ENCODE measurements at regions not wholly inside any gene's neighbourhood (a gene's known extent, or its start where the extent isn't known, plus 50 kb on each side); places are given as distances from the start of the nearest gene placed in this dataset.

DNA sequence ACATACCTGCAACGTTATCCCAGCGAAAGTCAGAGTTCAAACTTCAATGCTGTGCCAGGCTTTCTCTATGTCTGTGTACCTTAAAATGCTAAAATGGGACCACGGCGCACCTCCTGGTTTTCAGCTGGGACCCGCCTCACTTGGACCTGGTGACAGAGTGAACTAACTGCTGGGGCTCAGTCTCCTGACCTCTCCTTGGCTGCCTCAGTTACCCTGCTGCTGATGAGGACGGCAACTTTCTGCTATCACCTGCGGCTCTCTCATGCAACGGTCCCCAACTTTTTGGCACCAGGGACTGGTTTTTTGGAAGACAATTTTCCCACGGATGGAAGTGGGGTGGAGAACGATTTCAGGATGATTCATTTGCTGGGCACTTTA, 402.8 kb downstream of the BRD1 start:
- no peaks in the 10 kb centered on the region for H3K4me1 ChIP-seq
- no peaks in the 10 kb centered on the region for H3K27me3 ChIP-seq
- H3K27ac ChIP-seq = no peak overlapping the region

DNA sequence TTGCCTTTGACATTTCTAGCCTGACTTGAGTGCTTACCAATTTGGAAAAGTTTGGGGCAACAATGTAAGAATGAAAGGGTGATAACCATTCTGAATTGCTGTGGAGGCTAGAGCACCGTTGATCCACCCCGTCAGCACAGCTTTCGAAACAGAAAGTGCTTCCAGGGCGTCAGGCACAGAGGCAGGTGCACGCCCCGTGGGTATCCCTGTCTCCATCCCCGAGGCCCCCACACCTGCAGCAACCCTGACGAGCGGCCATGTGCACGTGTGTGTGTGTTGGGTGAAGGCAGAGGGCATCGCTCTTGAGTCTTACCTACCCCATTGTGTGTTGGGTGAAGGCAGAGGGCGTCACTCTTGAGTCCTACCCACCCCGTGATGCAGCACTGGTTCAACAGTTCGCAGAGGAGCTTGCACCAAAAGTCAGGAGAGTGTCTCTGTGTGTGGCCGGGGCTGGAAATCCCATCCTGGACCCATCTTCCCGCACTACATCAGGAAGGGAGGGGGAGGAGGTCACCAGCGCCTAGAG, 404.5 kb downstream of the BRD1 start:
- Histone ChIP-seq H3K27ac (no peak overlapping the region), H3K4me1 (no peaks in the 10 kb centered on the region), H3K36me3 (no peaks in the 10 kb centered on the region), H3K27me3 (no peaks in the 10 kb centered on the region), H3K9me3 (peaks cover 0 to 17% of the 10 kb centered on the region in 2 donors), H3K4me3 (no peak overlapping the region)
- DNase-seq (ENCODE audit: low spot score) = no peak
- TF ChIP-seq, protein P1, sequence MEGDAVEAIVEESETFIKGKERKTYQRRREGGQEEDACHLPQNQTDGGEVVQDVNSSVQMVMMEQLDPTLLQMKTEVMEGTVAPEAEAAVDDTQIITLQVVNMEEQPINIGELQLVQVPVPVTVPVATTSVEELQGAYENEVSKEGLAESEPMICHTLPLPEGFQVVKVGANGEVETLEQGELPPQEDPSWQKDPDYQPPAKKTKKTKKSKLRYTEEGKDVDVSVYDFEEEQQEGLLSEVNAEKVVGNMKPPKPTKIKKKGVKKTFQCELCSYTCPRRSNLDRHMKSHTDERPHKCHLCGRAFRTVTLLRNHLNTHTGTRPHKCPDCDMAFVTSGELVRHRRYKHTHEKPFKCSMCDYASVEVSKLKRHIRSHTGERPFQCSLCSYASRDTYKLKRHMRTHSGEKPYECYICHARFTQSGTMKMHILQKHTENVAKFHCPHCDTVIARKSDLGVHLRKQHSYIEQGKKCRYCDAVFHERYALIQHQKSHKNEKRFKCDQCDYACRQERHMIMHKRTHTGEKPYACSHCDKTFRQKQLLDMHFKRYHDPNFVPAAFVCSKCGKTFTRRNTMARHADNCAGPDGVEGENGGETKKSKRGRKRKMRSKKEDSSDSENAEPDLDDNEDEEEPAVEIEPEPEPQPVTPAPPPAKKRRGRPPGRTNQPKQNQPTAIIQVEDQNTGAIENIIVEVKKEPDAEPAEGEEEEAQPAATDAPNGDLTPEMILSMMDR (IDR thresholded peaks at IDR 0.05) = no peak

More for the DNA sequence above, 402.8 kb downstream of the BRD1 start:
- H3K4me3 ChIP-seq = no peak overlapping the region
- DNase-seq (ENCODE audit: low spot score) = no peak
- no peaks in the 10 kb centered on the region for H3K36me3 ChIP-seq
- TF ChIP-seq, protein P1 (IDR thresholded peaks at IDR 0.05) = no peak
- peaks cover 0 to 17% of the 10 kb centered on the region in 2 donors for H3K9me3 ChIP-seq

- Histone ChIP-seq H3K4me3 (no peak overlapping the region), H3K9me3 (peaks cover 0 to 17% of the 10 kb centered on the region in 2 donors), H3K4me1 (no peaks in the 10 kb centered on the region), H3K27me3 (no peaks in the 10 kb centered on the region), H3K36me3 (no peaks in the 10 kb centered on the region), H3K27ac (no peak overlapping the region)
- TF ChIP-seq, protein P1 (IDR thresholded peaks at IDR 0.05) = no peak
- DNase-seq (ENCODE audit: low spot score) = no peak
Observed at GRCh38 chr22:49422701-49423100, 405.0 kb downstream of the BRD1 start.

GRCh38 chr22:49420651-49421050, 407.0 kb downstream of the BRD1 start:
- H3K27ac ChIP-seq = no peak overlapping the region
- no peak for DNase-seq (ENCODE audit: low spot score)
- H3K9me3 ChIP-seq = peaks cover 0 to 17% of the 10 kb centered on the region in 2 donors
- H3K4me1 ChIP-seq = no peaks in the 10 kb centered on the region
- TF ChIP-seq, protein P1 (IDR thresholded peaks at IDR 0.05) = no peak
- no peak overlapping the region for H3K4me3 ChIP-seq
- no peaks in the 10 kb centered on the region for H3K36me3 ChIP-seq
- H3K27me3 ChIP-seq = no peaks in the 10 kb centered on the region

DNA sequence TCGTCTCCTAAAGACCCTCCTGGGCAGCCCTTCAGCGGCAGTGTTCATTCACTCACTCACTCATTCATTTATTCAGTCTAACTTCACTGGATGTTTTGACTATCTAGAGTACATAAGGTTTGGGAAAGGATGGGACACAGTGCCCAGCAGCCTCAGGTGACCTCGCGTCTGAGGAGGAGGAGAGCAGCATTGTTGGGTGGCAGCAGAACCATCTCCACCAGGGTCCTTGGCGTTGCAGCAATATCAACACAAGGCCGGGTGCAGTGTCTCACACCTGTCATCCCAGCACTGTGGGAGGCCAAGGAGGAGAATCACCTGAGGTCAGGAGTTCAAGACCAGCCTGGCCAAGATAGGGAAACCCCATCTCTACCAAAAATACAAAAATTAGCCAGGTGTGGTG, 408.0 kb downstream of the BRD1 start:
- Histone ChIP-seq H3K27ac (no peak overlapping the region), H3K4me1 (no peaks in the 10 kb centered on the region), H3K9me3 (peaks cover 0 to 17% of the 10 kb centered on the region in 2 donors), H3K36me3 (no peaks in the 10 kb centered on the region), H3K4me3 (no peak overlapping the region), H3K27me3 (no peaks in the 10 kb centered on the region)
- DNase-seq (ENCODE audit: low spot score) = no peak
- TF ChIP-seq, protein P1 (IDR thresholded peaks at IDR 0.05) = no peak

GRCh38 chr22:49418943-49419342, 408.7 kb downstream of the BRD1 start:
- Histone ChIP-seq H3K4me3 (no peak overlapping the region), H3K27me3 (no peaks in the 10 kb centered on the region), H3K36me3 (no peaks in the 10 kb centered on the region), H3K4me1 (no peaks in the 10 kb centered on the region), H3K9me3 (peaks cover 0 to 17% of the 10 kb centered on the region in 2 donors), H3K27ac (no peak overlapping the region)
- TF ChIP-seq, protein P1 (IDR thresholded peaks at IDR 0.05) = no peak
- DNase-seq (ENCODE audit: low spot score) = no peak

Data from right atrium auricular region (tissue), 2 donors.